SK-N-SH (cell line): ENCODE measurements at regions not wholly inside any gene's neighbourhood (a gene's known extent, or its start where the extent isn't known, plus 50 kb on each side); places are given as distances from the start of the nearest gene placed in this dataset.
"Not testable (repeated sequence)": the region's sequence is repeated elsewhere in the genome, so short reads cannot be mapped to it uniquely, and the experiment has no call there.

Source experiments
- CTCF ChIA-PET: fragments of 300-600, 350-600 bp; formaldehyde crosslinking; extraction: SDS; loops from one replicate; lab custom pipeline; 2021; lab: Yijun Ruan, JAX
- POLR2A ChIA-PET: fragments of 350-600 bp; sonication (Branson Sonifier 250); formaldehyde crosslinking; extraction: SDS; loops from one replicate; lab custom pipeline; 2020; ENCODE audit warnings: antibody characterized with exemption, inconsistent platforms; lab: Yijun Ruan, JAX
- DNase-seq: peaks from one replicate; pipeline ENCODE4 v3.0.0; 2012
- H2AFZ ChIP-seq: fragments of 200-600 bp; sonication (generic); 2 replicates; pipeline ENCODE4 v1.8.1; 2016; ENCODE audit warnings: antibody characterized with exemption, mild to moderate bottlenecking, low read depth
- H3F3A ChIP-seq: fragments of 200-600 bp; sonication (generic); replicated peaks from 2 replicates; pipeline ENCODE3; 2016; ENCODE audit warnings: antibody characterized with exemption, mild to moderate bottlenecking; ENCODE audit not compliant: insufficient read depth
- H3K27ac ChIP-seq, 2 experiments: fragments of 200-500 bp in 1 of 2; fragments of 200-600 bp in 1 of 2; sonication (Bioruptor generic) in 1 of 2; sonication (generic), shearing (Covaris generic) in 1 of 2; 2 replicates each; pipeline versions ENCODE4 v1.5.1 to v1.6.1; 2014 to 2016; ENCODE audit warnings: low read depth in 2 of 2, inconsistent platforms in 1 of 2, low read length in 1 of 2, mild to moderate bottlenecking in 1 of 2, mixed read lengths in 1 of 2
- H3K27me3 ChIP-seq: fragments of 200-600 bp; sonication (generic), shearing (Covaris generic); 2 replicates; pipeline ENCODE4 v1.6.1; 2016; ENCODE audit warnings: mixed run types; ENCODE audit not compliant: insufficient read depth
- H3K36me3 ChIP-seq, 2 experiments: fragments of 200-500 bp in 1 of 2; fragments of 200-600 bp in 1 of 2; sonication (Bioruptor generic) in 1 of 2; sonication (generic) in 1 of 2; replicated peaks in 1 of 2; 2 replicates each; pipeline versions ENCODE3 to v1.5.1; 2014 to 2016; ENCODE audit warnings: low read length in 1 of 2, mild to moderate bottlenecking in 1 of 2; ENCODE audit not compliant: insufficient read depth in 2 of 2, control insufficient read depth in 1 of 2
- H3K4me1 ChIP-seq, 2 experiments: fragments of 200-500 bp in 1 of 2; fragments of 200-600 bp in 1 of 2; sonication (Bioruptor generic) in 1 of 2; sonication (generic), shearing (Covaris generic) in 1 of 2; 2 replicates each; pipeline versions ENCODE4 v1.5.1 to v1.6.1; 2014 to 2016; ENCODE audit warnings: low read depth in 1 of 2, low read length in 1 of 2, mixed run types in 1 of 2; ENCODE audit not compliant: insufficient read depth in 2 of 2, control insufficient read depth in 1 of 2
- H3K4me2 ChIP-seq: fragments of 200-600 bp; sonication (generic), shearing (Covaris generic); 2 replicates; pipeline ENCODE4 v1.6.1; 2017; ENCODE audit warnings: mixed run types
- H3K4me3 ChIP-seq, 2 experiments: fragments of 200-500 bp in 1 of 2; fragments of 200-600 bp in 1 of 2; sonication (Bioruptor generic) in 1 of 2; sonication (generic), shearing (Covaris generic) in 1 of 2; 2 replicates each; pipeline versions ENCODE4 v1.5.1 to v1.8.1; 2014 to 2016; ENCODE audit warnings: low read depth in 2 of 2, inconsistent platforms in 1 of 2, low read length in 1 of 2, mild to moderate bottlenecking in 1 of 2, mixed read lengths in 1 of 2, moderate library complexity in 1 of 2
- H3K79me2 ChIP-seq: fragments of 200-600 bp; sonication (generic); 2 replicates; pipeline ENCODE4 v1.8.1; 2017; ENCODE audit warnings: mild to moderate bottlenecking; ENCODE audit not compliant: insufficient read depth
- H3K9ac ChIP-seq: fragments of 200-600 bp; sonication (generic); 2 replicates; pipeline ENCODE4 v1.6.1; 2017; ENCODE audit warnings: mixed run types
- H3K9me2 ChIP-seq: fragments of 200-600 bp; sonication (generic); 2 replicates; pipeline ENCODE4 v1.6.1; 2017; ENCODE audit warnings: mixed run types
- H3K9me3 ChIP-seq: fragments of 200-600 bp; sonication (generic); 2 replicates; pipeline ENCODE4 v1.6.1; 2017; ENCODE audit warnings: mixed run types, mild to moderate bottlenecking, moderate library complexity
- H4K20me1 ChIP-seq: fragments of 200-600 bp; sonication (generic); 2 replicates; pipeline ENCODE4 v1.6.1; 2017; ENCODE audit warnings: mild to moderate bottlenecking, mixed run types; ENCODE audit not compliant: insufficient read depth
- ELF1 ChIP-seq: IDR thresholded peaks from 2 replicates; pipeline ENCODE4 v1.4.0; 2012
- EP300 ChIP-seq, 2 experiments: IDR thresholded peaks; 2 replicates each; pipeline versions ENCODE4 v1.4.0 to v1.6.1; 2012; ENCODE audit warnings: borderline replicate concordance in 1 of 2, low read depth in 1 of 2, low read length in 1 of 2
- FOSL2 ChIP-seq: IDR thresholded peaks from 2 replicates; pipeline ENCODE4 v1.4.0; 2012; ENCODE audit warnings: low read depth, mild to moderate bottlenecking, moderate library complexity, borderline replicate concordance
- GATA2 ChIP-seq: sonication (generic); formaldehyde crosslinking; IDR thresholded peaks from 2 replicates; pipeline ENCODE4 v1.5.0; 2020; ENCODE audit warnings: mild to moderate bottlenecking, missing genetic modification reagents
- JUND ChIP-seq: IDR thresholded peaks from 2 replicates; pipeline ENCODE4 v1.4.0; 2012
- MXI1 ChIP-seq: IDR thresholded peaks from 2 replicates; pipeline ENCODE4 v1.6.1; 2012; ENCODE audit warnings: mild to moderate bottlenecking, low read depth, low read length, improper control_type of control experiment
- RAD21 ChIP-seq: IDR thresholded peaks from 2 replicates; pipeline ENCODE4 v1.6.1; 2012; ENCODE audit warnings: mild to moderate bottlenecking, low read length
- RFX5 ChIP-seq: IDR thresholded peaks from 2 replicates; pipeline ENCODE4 v1.6.1; 2012; ENCODE audit warnings: mild to moderate bottlenecking, improper control_type of control experiment, low read length
- SIN3A ChIP-seq: IDR thresholded peaks from 2 replicates; pipeline ENCODE4 v1.6.1; 2012; ENCODE audit warnings: low read depth, mild to moderate bottlenecking, low read length, moderate library complexity, borderline replicate concordance
- TAF1 ChIP-seq: IDR thresholded peaks from 2 replicates; pipeline ENCODE4 v1.6.1; 2012; ENCODE audit warnings: low read depth, mild to moderate bottlenecking, low read length, moderate library complexity, borderline replicate concordance
- YY1 ChIP-seq: IDR thresholded peaks from 2 replicates; pipeline ENCODE4 v1.4.0; 2012; ENCODE audit warnings: low read depth, mild to moderate bottlenecking
- WGBS: methylation state at CpG from one replicate; pipeline ENCODE4 v1.1.6; 2017; ENCODE audit warnings: low lambda C conversion rate; 5-methylcytosine and 5-hydroxymethylcytosine counted together
- TF ChIP-seq, protein P1 (sequence below): IDR thresholded peaks from 2 replicates; pipeline ENCODE4; 2012
- TF ChIP-seq, protein P2 (sequence below): IDR thresholded peaks from 2 replicates; pipeline ENCODE4 v1.4.0; 2012; ENCODE audit warnings: low read depth
- TF ChIP-seq, protein P3 (sequence below): IDR thresholded peaks from 2 replicates; pipeline ENCODE4 v1.4.0; 2012; ENCODE audit warnings: low read depth, borderline replicate concordance
- TF ChIP-seq, protein P4 (sequence below): fragments of 150-350 bp; IDR thresholded peaks from 2 replicates; pipeline ENCODE4 v1.6.1; 2016; ENCODE audit warnings: mild to moderate bottlenecking, low read depth, low read length

DNA sequence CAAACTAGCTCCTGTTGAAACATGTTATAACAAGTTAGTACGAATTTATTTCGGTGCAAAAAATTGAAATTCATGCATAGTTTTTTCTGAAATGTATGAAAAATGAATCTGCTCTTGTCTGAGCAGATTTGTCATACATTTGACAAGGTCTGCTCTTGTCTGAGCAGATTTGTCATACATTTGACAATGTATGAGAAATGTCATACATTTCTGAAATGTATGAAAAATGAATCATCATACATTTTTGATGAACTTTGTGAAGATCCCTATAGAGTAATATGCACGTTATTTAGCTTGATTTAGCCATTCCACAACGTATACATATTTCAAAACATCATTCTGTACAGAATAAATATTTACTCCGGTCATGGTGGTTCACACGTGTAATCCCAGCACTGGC is 85.9 kb upstream of the PARP8 start:
- 48% methylated on average over 6 of the region's 6 CpGs for WGBS
- Histone ChIP-seq H4K20me1 (no peaks in the 10 kb centered on the region), H3K9me3 (no peaks in the 10 kb centered on the region; the same call in 1 of the 2 replicates), H3K36me3 (no peaks in the 10 kb centered on the region)
- DNase-seq, result no peak
- POLR2A ChIA-PET, result no interaction called here
- no peak for TF ChIP-seq TAF1
- no peak for TF ChIP-seq RAD21
- TF ChIP-seq JUND, result no peak
- TF ChIP-seq, protein P1, sequence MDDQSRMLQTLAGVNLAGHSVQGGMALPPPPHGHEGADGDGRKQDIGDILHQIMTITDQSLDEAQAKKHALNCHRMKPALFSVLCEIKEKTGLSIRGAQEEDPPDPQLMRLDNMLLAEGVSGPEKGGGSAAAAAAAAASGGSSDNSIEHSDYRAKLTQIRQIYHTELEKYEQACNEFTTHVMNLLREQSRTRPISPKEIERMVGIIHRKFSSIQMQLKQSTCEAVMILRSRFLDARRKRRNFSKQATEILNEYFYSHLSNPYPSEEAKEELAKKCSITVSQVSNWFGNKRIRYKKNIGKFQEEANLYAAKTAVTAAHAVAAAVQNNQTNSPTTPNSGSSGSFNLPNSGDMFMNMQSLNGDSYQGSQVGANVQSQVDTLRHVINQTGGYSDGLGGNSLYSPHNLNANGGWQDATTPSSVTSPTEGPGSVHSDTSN, result peak; percentile 35; the same call in 1 of the 2 replicates
- TF ChIP-seq, protein P2, sequence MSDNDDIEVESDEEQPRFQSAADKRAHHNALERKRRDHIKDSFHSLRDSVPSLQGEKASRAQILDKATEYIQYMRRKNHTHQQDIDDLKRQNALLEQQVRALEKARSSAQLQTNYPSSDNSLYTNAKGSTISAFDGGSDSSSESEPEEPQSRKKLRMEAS, result no peak
- no peak for TF ChIP-seq RFX5
- TF ChIP-seq, all 33 proteins: peak for 1
- H3K9ac ChIP-seq, result no peak overlapping the region
- no peaks in the 10 kb centered on the region for H3K9me2 ChIP-seq
- H3F3A ChIP-seq, result no peaks in the 10 kb centered on the region
- no peaks in the 10 kb centered on the region for H3K79me2 ChIP-seq
- H2AFZ ChIP-seq, result no peak overlapping the region; the same call in 1 of the 2 replicates
- no peak overlapping the region for H3K4me2 ChIP-seq
- H3K4me3 ChIP-seq, result no peak overlapping the region
- H3K4me1 ChIP-seq, result peaks cover 0 to 4% of the 10 kb centered on the region in 2 experiments; a peak in 2 of 4 replicates
- CTCF ChIA-PET, result no interaction called here
- H3K27ac ChIP-seq, result no peak overlapping the region
- no peaks in the 10 kb centered on the region for H3K27me3 ChIP-seq

DNA sequence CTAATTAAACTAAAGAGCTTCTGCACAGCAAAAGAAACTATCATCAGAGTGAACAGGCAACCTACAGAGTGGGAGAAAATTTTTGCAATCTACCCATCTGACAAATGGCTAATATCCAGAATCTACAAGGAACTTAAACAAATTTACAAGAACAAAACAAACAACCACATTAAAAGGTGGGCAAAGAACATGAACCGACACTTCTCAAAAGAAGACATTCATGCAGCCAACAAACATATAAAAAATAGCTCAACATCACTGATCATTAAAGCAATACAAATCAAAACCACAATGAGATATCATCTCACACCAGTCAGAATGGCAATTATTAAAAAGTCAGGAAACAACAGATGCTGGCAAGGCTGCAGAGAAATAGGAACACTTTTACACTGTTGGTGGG is 84.6 kb upstream of the PARP8 start:
- CTCF ChIA-PET, H3F3A ChIP-seq, H4K20me1 ChIP-seq, H3K27ac ChIP-seq, DNase-seq, H3K9me2 ChIP-seq, H2AFZ ChIP-seq, POLR2A ChIA-PET, H3K4me3 ChIP-seq, H3K79me2 ChIP-seq, H3K4me1 ChIP-seq, H3K9ac ChIP-seq, H3K4me2 ChIP-seq, H3K9me3 ChIP-seq, H3K27me3 ChIP-seq, H3K36me3 ChIP-seq: not testable (repeated sequence)
- 86% methylated on average over 1 of the region's 1 CpG for WGBS

DNA sequence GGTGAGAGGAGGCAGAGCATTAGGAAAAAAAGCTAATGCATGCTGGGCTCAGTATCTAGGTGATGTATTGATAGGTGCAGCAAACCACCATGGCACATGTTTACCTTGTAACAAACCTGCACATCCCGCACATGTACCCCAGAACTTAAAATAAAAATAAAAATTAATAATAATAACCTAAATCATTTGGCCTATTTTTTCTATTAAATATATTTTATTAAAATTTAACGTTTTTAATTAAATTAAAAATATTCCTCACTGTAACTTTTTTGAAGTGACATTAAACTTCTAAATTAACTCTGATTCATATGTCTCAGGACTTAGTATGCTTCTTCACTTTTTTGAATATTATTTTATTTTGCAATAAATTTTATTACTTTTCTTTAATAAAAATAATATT is 83.7 kb upstream of the PARP8 start:
- H3K79me2 ChIP-seq, result no peaks in the 10 kb centered on the region
- CTCF ChIA-PET, result no interaction called here
- H4K20me1 ChIP-seq, result no peaks in the 10 kb centered on the region
- H3K4me3 ChIP-seq, result no peak overlapping the region
- no peak overlapping the region for H3K4me2 ChIP-seq
- H3K36me3 ChIP-seq, result no peaks in the 10 kb centered on the region
- no peaks in the 10 kb centered on the region for H3F3A ChIP-seq
- TF ChIP-seq ELF1, result no peak
- no peak for TF ChIP-seq GATA2 (CRISPR knock-in tag)
- no peak for TF ChIP-seq RFX5
- no peak for TF ChIP-seq MXI1
- TF ChIP-seq YY1, result no peak
- no peak for TF ChIP-seq EP300 (IDR thresholded peaks at IDR 0.05; ENCODE audit: borderline replicate concordance in 1 of 2, low read depth in 1 of 2, low read length in 1 of 2)
- TF ChIP-seq, protein P3, sequence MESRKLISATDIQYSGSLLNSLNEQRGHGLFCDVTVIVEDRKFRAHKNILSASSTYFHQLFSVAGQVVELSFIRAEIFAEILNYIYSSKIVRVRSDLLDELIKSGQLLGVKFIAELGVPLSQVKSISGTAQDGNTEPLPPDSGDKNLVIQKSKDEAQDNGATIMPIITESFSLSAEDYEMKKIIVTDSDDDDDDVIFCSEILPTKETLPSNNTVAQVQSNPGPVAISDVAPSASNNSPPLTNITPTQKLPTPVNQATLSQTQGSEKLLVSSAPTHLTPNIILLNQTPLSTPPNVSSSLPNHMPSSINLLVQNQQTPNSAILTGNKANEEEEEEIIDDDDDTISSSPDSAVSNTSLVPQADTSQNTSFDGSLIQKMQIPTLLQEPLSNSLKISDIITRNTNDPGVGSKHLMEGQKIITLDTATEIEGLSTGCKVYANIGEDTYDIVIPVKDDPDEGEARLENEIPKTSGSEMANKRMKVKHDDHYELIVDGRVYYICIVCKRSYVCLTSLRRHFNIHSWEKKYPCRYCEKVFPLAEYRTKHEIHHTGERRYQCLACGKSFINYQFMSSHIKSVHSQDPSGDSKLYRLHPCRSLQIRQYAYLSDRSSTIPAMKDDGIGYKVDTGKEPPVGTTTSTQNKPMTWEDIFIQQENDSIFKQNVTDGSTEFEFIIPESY, result no peak
- TF ChIP-seq SIN3A, result no peak
- TF ChIP-seq, protein P4, sequence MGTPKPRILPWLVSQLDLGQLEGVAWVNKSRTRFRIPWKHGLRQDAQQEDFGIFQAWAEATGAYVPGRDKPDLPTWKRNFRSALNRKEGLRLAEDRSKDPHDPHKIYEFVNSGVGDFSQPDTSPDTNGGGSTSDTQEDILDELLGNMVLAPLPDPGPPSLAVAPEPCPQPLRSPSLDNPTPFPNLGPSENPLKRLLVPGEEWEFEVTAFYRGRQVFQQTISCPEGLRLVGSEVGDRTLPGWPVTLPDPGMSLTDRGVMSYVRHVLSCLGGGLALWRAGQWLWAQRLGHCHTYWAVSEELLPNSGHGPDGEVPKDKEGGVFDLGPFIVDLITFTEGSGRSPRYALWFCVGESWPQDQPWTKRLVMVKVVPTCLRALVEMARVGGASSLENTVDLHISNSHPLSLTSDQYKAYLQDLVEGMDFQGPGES, result no peak
- TF ChIP-seq FOSL2, result no peak
- TF ChIP-seq, all 33 proteins: peak for 0
- H3K9me2 ChIP-seq, result no peaks in the 10 kb centered on the region
- POLR2A ChIA-PET, result no interaction called here
- H3K4me1 ChIP-seq, result no peaks in the 10 kb centered on the region
- H3K9me3 ChIP-seq, result no peaks in the 10 kb centered on the region; the same call in 1 of the 2 replicates
- no peaks in the 10 kb centered on the region for H3K27me3 ChIP-seq
- no peak for DNase-seq
- WGBS, result 50% methylated on average over 2 of the region's 2 CpGs
- no peak overlapping the region for H3K9ac ChIP-seq
- H3K27ac ChIP-seq, result no peak overlapping the region
- no peak overlapping the region for H2AFZ ChIP-seq
